H1 (cell line): ENCODE measurements at regions not wholly inside any gene's neighbourhood (a gene's known extent, or its start where the extent isn't known, plus 50 kb on each side); places are given as distances from the start of the nearest gene placed in this dataset.

ENCODE experiments used
- CTCF ChIA-PET: fragments of 300-600 bp; sonication (Branson Sonifier 250); formaldehyde crosslinking; loops from one replicate; lab custom pipeline; 2021; ENCODE audit not compliant: partially characterized antibody; lab: Charles Lee
- POLR2A ChIA-PET: fragments of 300-600 bp; sonication (Branson Sonifier 250); formaldehyde crosslinking; loops from one replicate; lab custom pipeline; 2021; ENCODE audit warnings: inconsistent platforms; ENCODE audit not compliant: partially characterized antibody; lab: Charles Lee
- DNase-seq, 2 experiments: peaks; one replicate each; pipeline versions ENCODE4 v3.0.0 to v3.0.0-alpha.2; 2010 to 2022; ENCODE audit warnings: low spot score in 2 of 2, low read depth in 1 of 2, mixed read lengths in 1 of 2
- FAIRE-seq: peaks from 2 replicates; lab custom pipeline; 2011; peaks lifted over from hg19 to GRCh38; lab: Jason Lieb, UNC
- H2AFZ ChIP-seq: 2 replicates; pipeline ENCODE4 v1.8.1; 2012; ENCODE audit warnings: low read length, inconsistent platforms
- H2AK5ac ChIP-seq: 2 replicates; pipeline ENCODE4 v1.6.1; 2013; ENCODE audit warnings: low read depth, low read length
- H2BK120ac ChIP-seq: replicated peaks from 2 replicates; pipeline ENCODE3; 2013; ENCODE audit warnings: low read depth, low read length, inconsistent platforms
- H2BK12ac ChIP-seq: 2 replicates; pipeline ENCODE4 v1.6.1; 2013; ENCODE audit warnings: low read depth, low read length
- H2BK15ac ChIP-seq: 2 replicates; pipeline ENCODE4 v1.6.1; 2013; ENCODE audit warnings: low read length
- H2BK20ac ChIP-seq: 2 replicates; pipeline ENCODE4 v1.6.1; 2013; ENCODE audit warnings: low read length
- H2BK5ac ChIP-seq: 2 replicates; pipeline ENCODE4 v1.6.1; 2013; ENCODE audit warnings: low read depth, low read length
- H3K14ac ChIP-seq: 2 replicates; pipeline ENCODE4 v1.6.1; 2013; ENCODE audit warnings: inconsistent platforms; ENCODE audit not compliant: insufficient read length
- H3K18ac ChIP-seq: 2 replicates; pipeline ENCODE4 v1.6.1; 2013; ENCODE audit warnings: low read length; ENCODE audit errors: extremely low read depth
- H3K23ac ChIP-seq: 2 replicates; pipeline ENCODE4 v1.6.1; 2013; ENCODE audit warnings: inconsistent platforms; ENCODE audit not compliant: insufficient read length
- H3K23me2 ChIP-seq: 2 replicates; pipeline ENCODE4 v1.6.1; 2013; ENCODE audit warnings: low read depth, low read length
- H3K27ac ChIP-seq: 2 replicates; pipeline ENCODE4 v1.6.1; 2011; ENCODE audit warnings: low read depth, low read length, inconsistent platforms
- H3K27me3 ChIP-seq, 4 experiments: replicated peaks in 1 of 4; 1 replicate in 1 of 4; 2 replicates in 3 of 4; pipeline versions ENCODE4 v1.6.1 to v1.8.1; 2011 to 2013; ENCODE audit warnings: low read length in 3 of 4, mild to moderate bottlenecking in 3 of 4, inconsistent platforms in 2 of 4, mixed read lengths in 2 of 4, moderate library complexity in 1 of 4; ENCODE audit not compliant: control insufficient read depth in 3 of 4, insufficient read depth in 3 of 4; ENCODE audit errors: extremely low read depth in 1 of 4
- H3K36me3 ChIP-seq, 4 experiments: 2 replicates each; pipeline versions ENCODE4 v1.6.1 to v1.8.1; 2011 to 2013; ENCODE audit warnings: mild to moderate bottlenecking in 4 of 4, low read length in 3 of 4, moderate library complexity in 2 of 4, control low read depth in 1 of 4, inconsistent platforms in 1 of 4; ENCODE audit not compliant: insufficient read depth in 4 of 4, control insufficient read depth in 2 of 4
- H3K4ac ChIP-seq: replicated peaks from 2 replicates; pipeline ENCODE3; 2013; ENCODE audit warnings: low read length, low read depth, mixed read lengths, inconsistent platforms; ENCODE audit not compliant: insufficient read length
- H3K4me1 ChIP-seq, 4 experiments: replicated peaks in 1 of 4; 1 replicate in 1 of 4; 2 replicates in 3 of 4; pipeline versions ENCODE4 v1.6.1 to v1.8.1; 2011 to 2013; ENCODE audit warnings: low read length in 3 of 4, inconsistent platforms in 2 of 4, mixed read lengths in 1 of 4; ENCODE audit not compliant: insufficient read depth in 4 of 4, control insufficient read depth in 3 of 4
- H3K4me2 ChIP-seq, 2 experiments: 2 replicates each; pipeline versions ENCODE4 v1.6.1 to v1.8.1; 2011 to 2013; ENCODE audit warnings: low read depth in 2 of 2, low read length in 2 of 2, control low read depth in 1 of 2, inconsistent platforms in 1 of 2, mild to moderate bottlenecking in 1 of 2; ENCODE audit not compliant: insufficient read depth in 1 of 2
- H3K4me3 ChIP-seq, 4 experiments: fragments of 200-600, 300-600 bp in 1 of 4; sonication (generic), shearing (Covaris generic), sonication (Bioruptor Twin) in 1 of 4; 2 replicates each; pipeline versions ENCODE4 v1.5.1 to v1.8.1; 2011 to 2016; ENCODE audit warnings: low read length in 4 of 4, low read depth in 3 of 4, control low read depth in 2 of 4, inconsistent platforms in 2 of 4, mild to moderate bottlenecking in 2 of 4, mixed read lengths in 1 of 4, moderate library complexity in 1 of 4; ENCODE audit not compliant: insufficient read depth in 2 of 4; ENCODE audit errors: extremely low read depth in 1 of 4
- H3K56ac ChIP-seq: replicated peaks from 2 replicates; pipeline ENCODE3; 2013; ENCODE audit warnings: low read depth, mild to moderate bottlenecking, mixed read lengths, low read length, inconsistent platforms; ENCODE audit not compliant: insufficient read length
- H3K79me1 ChIP-seq: 2 replicates; pipeline ENCODE4 v1.6.1; 2013; ENCODE audit warnings: low read depth, low read length, control low read depth
- H3K79me2 ChIP-seq, 2 experiments: 2 replicates each; pipeline versions ENCODE4 v1.6.1 to v1.8.1; 2012 to 2013; ENCODE audit warnings: low read length in 2 of 2, mild to moderate bottlenecking in 2 of 2, inconsistent platforms in 1 of 2; ENCODE audit not compliant: insufficient read depth in 2 of 2, control insufficient read depth in 1 of 2
- H3K9ac ChIP-seq, 4 experiments: replicated peaks in 1 of 4; 1 replicate in 1 of 4; 2 replicates in 3 of 4; pipeline versions ENCODE4 v1.6.1 to v1.8.1; 2011 to 2013; ENCODE audit warnings: low read depth in 3 of 4, low read length in 3 of 4, control low read depth in 2 of 4, mild to moderate bottlenecking in 2 of 4, moderate library complexity in 2 of 4, inconsistent platforms in 1 of 4; ENCODE audit errors: extremely low read depth in 1 of 4
- H3K9me3 ChIP-seq, 2 experiments: 2 replicates each; pipeline versions ENCODE4 v1.6.1 to v1.8.1; 2012 to 2013; ENCODE audit warnings: mild to moderate bottlenecking in 2 of 2, moderate library complexity in 2 of 2, control low read depth in 1 of 2, inconsistent platforms in 1 of 2, low read depth in 1 of 2, low read length in 1 of 2, mixed read lengths in 1 of 2; ENCODE audit not compliant: insufficient read depth in 2 of 2
- H4K20me1 ChIP-seq, 2 experiments: replicated peaks in 1 of 2; 2 replicates each; pipeline versions ENCODE3 to v1.8.1; 2011 to 2013; ENCODE audit warnings: inconsistent platforms in 2 of 2, low read length in 2 of 2, mild to moderate bottlenecking in 1 of 2; ENCODE audit not compliant: insufficient read depth in 2 of 2, control insufficient read depth in 1 of 2
- H4K5ac ChIP-seq: 2 replicates; pipeline ENCODE4 v1.6.1; 2013; ENCODE audit warnings: low read length, low read depth, mixed read lengths, inconsistent platforms; ENCODE audit not compliant: insufficient read length
- H4K8ac ChIP-seq: 2 replicates; pipeline ENCODE4 v1.8.0; 2013; ENCODE audit warnings: mild to moderate bottlenecking, moderate library complexity, low read length, inconsistent platforms; ENCODE audit not compliant: insufficient read depth; ENCODE audit errors: extremely low read depth
- H4K91ac ChIP-seq: replicated peaks from 2 replicates; pipeline ENCODE3; 2013; ENCODE audit warnings: low read length, mixed read lengths, inconsistent platforms; ENCODE audit not compliant: insufficient read length
- CBX5 ChIP-seq: fragments of 300-800, 300-1000 bp; sonication (generic); IDR thresholded peaks from 2 replicates; pipeline ENCODE4 v1.7.1; 2016; ENCODE audit warnings: antibody characterized with exemption, low read length, low read depth
- KDM5A ChIP-seq: fragments of 200-600 bp; IDR thresholded peaks from 2 replicates; pipeline ENCODE4 v1.7.1; 2012; ENCODE audit warnings: mild to moderate bottlenecking, low read length, inconsistent platforms, mixed read lengths
- RNF2 ChIP-seq: fragments of 200-900, 300-1000 bp; sonication (generic); IDR thresholded peaks from 2 replicates; pipeline ENCODE4 v1.7.1; 2016; ENCODE audit warnings: borderline replicate concordance, low read depth, mild to moderate bottlenecking, antibody characterized with exemption, low read length; ENCODE audit not compliant: poor library complexity, severe bottlenecking; ENCODE audit errors: missing control alignments
- SIRT6 ChIP-seq: IDR thresholded peaks from one replicate; pipeline ENCODE4 v1.7.1; 2012; ENCODE audit warnings: low read length, inconsistent platforms
- WGBS, 2 experiments: shearing (Covaris generic) in 1 of 2; methylation state at CpG; one replicate each; pipeline versions ENCODE4 v1.1.6 to v1.1.7; 2013 to 2015; ENCODE audit warnings: low lambda C conversion rate in 2 of 2, mixed read lengths in 2 of 2, inconsistent platforms in 1 of 2, low coverage in 1 of 2, missing lambda C conversion rate in 1 of 2; ENCODE audit not compliant: insufficient replicate concordance in 2 of 2, insufficient coverage in 1 of 2, insufficient read length in 1 of 2; ENCODE audit errors: extremely low coverage in 1 of 2, missing lambda C conversion rate in 1 of 2; 5-methylcytosine and 5-hydroxymethylcytosine counted together

DNA sequence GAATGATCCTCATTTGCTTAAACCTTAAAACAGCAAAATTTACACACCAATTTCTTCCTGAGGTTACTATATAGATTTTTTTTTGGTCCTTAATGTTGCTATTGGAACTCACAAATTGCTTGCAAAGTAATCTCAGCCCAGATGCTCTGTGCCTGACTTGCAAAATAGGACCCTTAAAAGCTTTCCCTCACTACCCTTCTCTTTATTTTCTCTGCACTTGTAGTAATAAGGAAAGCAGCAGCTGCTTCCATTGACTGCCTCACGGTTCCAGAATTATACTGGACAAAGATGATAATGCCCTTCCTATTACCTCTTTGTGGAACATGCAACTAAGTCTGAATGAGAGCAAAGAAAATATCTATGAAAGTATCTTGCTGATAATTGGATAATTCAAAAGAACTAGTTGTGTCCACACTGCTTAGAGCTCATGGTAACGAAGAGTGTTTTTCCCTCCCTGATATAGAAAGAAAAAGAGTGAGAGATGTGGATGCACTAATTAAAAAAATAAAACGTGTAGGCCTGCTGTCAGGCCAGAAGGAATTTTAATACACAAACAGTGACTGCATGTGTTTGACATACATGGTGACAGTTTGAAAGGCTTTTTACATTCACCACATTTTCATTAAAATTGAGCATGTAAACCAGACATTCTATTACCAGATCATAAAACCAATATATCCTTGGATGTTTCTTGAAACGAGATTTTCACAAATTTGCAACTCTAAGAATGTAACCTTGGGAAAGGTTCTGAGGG is 783.1 kb downstream of the GBE1 start:
- no peak overlapping the region for H3K27ac ChIP-seq
- WGBS, 2 experiments, result 88% methylated on average over 4 of the region's 4 CpGs; no CpG with 5 or more reads in 1 of the 2 experiments
- H3K9me3 ChIP-seq, result no peaks in the 10 kb centered on the region
- H3K9ac ChIP-seq, result no peak overlapping the region
- ChIA-PET CTCF (no interaction called here), POLR2A (no interaction called here)
- H3K4me3 ChIP-seq, result no peak overlapping the region
- H2BK15ac ChIP-seq, result no peak overlapping the region
- no peak overlapping the region for H2BK12ac ChIP-seq
- no peak overlapping the region for H2BK120ac ChIP-seq
- H3K56ac ChIP-seq, result no peak overlapping the region
- TF ChIP-seq KDM5A, result no peak
- no peak for TF ChIP-seq SIRT6
- no peak for TF ChIP-seq RNF2
- no peak for TF ChIP-seq CBX5
- FAIRE-seq (no peak), DNase-seq (no peak)
- no peak overlapping the region for H2BK20ac ChIP-seq
- no peaks in the 10 kb centered on the region for H3K23me2 ChIP-seq
- H4K8ac ChIP-seq, result no peak overlapping the region
- H4K91ac ChIP-seq, result no peak overlapping the region
- H3K4me1 ChIP-seq, result no peaks in the 10 kb centered on the region
- no peak overlapping the region for H3K23ac ChIP-seq
- H3K36me3 ChIP-seq, result no peaks in the 10 kb centered on the region
- no peak overlapping the region for H3K4me2 ChIP-seq
- H2AFZ ChIP-seq, result no peak overlapping the region; the same call in 1 of the 2 replicates
- H3K79me2 ChIP-seq, result no peaks in the 10 kb centered on the region
- H3K79me1 ChIP-seq, result no peaks in the 10 kb centered on the region
- no peak overlapping the region for H3K14ac ChIP-seq
- H4K5ac ChIP-seq, result no peak overlapping the region
- no peaks in the 10 kb centered on the region for H4K20me1 ChIP-seq
- H3K18ac ChIP-seq, result no peak overlapping the region
- no peak overlapping the region for H2BK5ac ChIP-seq
- H3K4ac ChIP-seq, result no peak overlapping the region
- H2AK5ac ChIP-seq, result no peak overlapping the region
- no peaks in the 10 kb centered on the region for H3K27me3 ChIP-seq
